MM.1S (cell line): ENCODE measurements at regions not wholly inside any gene's neighbourhood (a gene's known extent, or its start where the extent isn't known, plus 50 kb on each side); places are given as distances from the start of the nearest gene placed in this dataset.

Experiments used
- DNase-seq: peaks from one replicate; pipeline ENCODE4 v3.0.0-alpha.2; 2015
- H2AFZ ChIP-seq: fragments of 300-600 bp; sonication (generic); 2 replicates; pipeline ENCODE4 v1.6.0; 2016; ENCODE audit warnings: antibody characterized with exemption, low read length
- H3F3A ChIP-seq: fragments of 300-600 bp; sonication (generic); 2 replicates; pipeline ENCODE4 v1.6.1; 2016; ENCODE audit warnings: mild to moderate bottlenecking, antibody characterized with exemption, low read length, moderate library complexity, mixed read lengths; ENCODE audit not compliant: insufficient read depth
- H3K27ac ChIP-seq: fragments of 300-600 bp; sonication (generic); 2 replicates; pipeline ENCODE4 v1.5.1; 2016; ENCODE audit warnings: mild to moderate bottlenecking, low read length
- H3K27me3 ChIP-seq: fragments of 300-600 bp; sonication (generic); replicated peaks from 2 replicates; pipeline ENCODE4 v1.6.0; 2016; ENCODE audit warnings: low read length; ENCODE audit not compliant: insufficient read depth
- H3K36me3 ChIP-seq: fragments of 300-600 bp; sonication (generic); replicated peaks from 2 replicates; pipeline ENCODE4 v1.6.1; 2016; ENCODE audit warnings: mild to moderate bottlenecking, low read length, mixed read lengths; ENCODE audit not compliant: insufficient read depth
- H3K4me1 ChIP-seq: fragments of 300-600 bp; sonication (generic); 2 replicates; pipeline ENCODE4 v1.6.1; 2016; ENCODE audit warnings: low read length, mixed read lengths
- H3K4me2 ChIP-seq: fragments of 300-600 bp; sonication (generic); 2 replicates; pipeline ENCODE4 v1.6.0; 2016; ENCODE audit warnings: low read depth, low read length
- H3K4me3 ChIP-seq: fragments of 300-600 bp; sonication (generic); 2 replicates; pipeline ENCODE4 v1.5.1; 2016; ENCODE audit warnings: low read length, mixed read lengths
- H3K79me2 ChIP-seq: fragments of 300-600 bp; sonication (generic); 2 replicates; pipeline ENCODE4 v1.6.1; 2016; ENCODE audit warnings: mixed run types, low read length, mixed read lengths
- H3K9ac ChIP-seq: fragments of 300-600 bp; sonication (generic); 2 replicates; pipeline ENCODE4 v1.6.1; 2016; ENCODE audit warnings: low read length, mixed read lengths
- H3K9me2 ChIP-seq: fragments of 300-600 bp; sonication (generic); replicated peaks from 2 replicates; pipeline ENCODE4 v1.6.1; 2016; ENCODE audit warnings: mild to moderate bottlenecking, low read length, mixed read lengths; ENCODE audit not compliant: insufficient read depth
- H3K9me3 ChIP-seq: fragments of 300-600 bp; sonication (generic); replicated peaks from 2 replicates; pipeline ENCODE4 v1.6.1; 2016; ENCODE audit warnings: mild to moderate bottlenecking, low read length, mixed read lengths; ENCODE audit not compliant: insufficient read depth
- H4K20me1 ChIP-seq: fragments of 300-600 bp; sonication (generic); 2 replicates; pipeline ENCODE4 v1.6.1; 2016; ENCODE audit warnings: mild to moderate bottlenecking, low read length, moderate library complexity, mixed read lengths; ENCODE audit not compliant: insufficient read depth
- CTCF ChIP-seq: fragments of 300-600 bp; sonication (generic); IDR thresholded peaks from 2 replicates; pipeline ENCODE4 v1.5.1; 2016; ENCODE audit warnings: antibody characterized with exemption, low read length, mixed read lengths
- EZH2 ChIP-seq: fragments of 300-600 bp; sonication (generic); optimal IDR thresholded peaks from 2 replicates; pipeline ENCODE3; 2017; ENCODE audit warnings: low read depth, mild to moderate bottlenecking, antibody characterized with exemption, low read length, mixed read lengths
- EZH2phosphoT487 ChIP-seq: fragments of 300-600 bp; sonication (generic); IDR thresholded peaks from 2 replicates; pipeline ENCODE4 v1.6.1; 2018; ENCODE audit warnings: antibody characterized with exemption, low read length

- H3K27me3 ChIP-seq: no peaks in the 10 kb centered on the region
- H4K20me1 ChIP-seq: no peaks in the 10 kb centered on the region
- H3K79me2 ChIP-seq: no peaks in the 10 kb centered on the region
- no peak overlapping the region for H2AFZ ChIP-seq
- no peak overlapping the region for H3K9ac ChIP-seq
- no peaks in the 10 kb centered on the region for H3K4me1 ChIP-seq
- no peaks in the 10 kb centered on the region for H3K36me3 ChIP-seq
- H3K27ac ChIP-seq: no peak overlapping the region
- TF ChIP-seq CTCF (no peak), EZH2phosphoT487 (no peak), EZH2 (no peak)
- H3K4me2 ChIP-seq: no peak overlapping the region
- no peaks in the 10 kb centered on the region for H3K9me2 ChIP-seq
- H3K9me3 ChIP-seq: no peaks in the 10 kb centered on the region
- H3K4me3 ChIP-seq: no peak overlapping the region
- H3F3A ChIP-seq: no peaks in the 10 kb centered on the region
- no peak for DNase-seq
These were observed 229.1 kb downstream of the CBLN4 start for GRCh38 chr20:55776176-55776575.

- Histone ChIP-seq H3K4me2 (no peak overlapping the region), H3K9me2 (no peaks in the 10 kb centered on the region), H4K20me1 (no peaks in the 10 kb centered on the region), H3K79me2 (no peaks in the 10 kb centered on the region), H3K4me1 (no peaks in the 10 kb centered on the region), H3K36me3 (no peaks in the 10 kb centered on the region), H3K27ac (no peak overlapping the region), H2AFZ (no peak overlapping the region), H3K4me3 (no peak overlapping the region), H3K27me3 (no peaks in the 10 kb centered on the region), H3K9me3 (no peaks in the 10 kb centered on the region), H3F3A (no peaks in the 10 kb centered on the region), H3K9ac (no peak overlapping the region)
- no peak for TF ChIP-seq EZH2
- no peak for TF ChIP-seq EZH2phosphoT487
- TF ChIP-seq CTCF: no peak
- no peak for DNase-seq
These were observed 230.7 kb downstream of the CBLN4 start for GRCh38 chr20:55774628-55775027.

- H3K27me3 ChIP-seq: no peaks in the 10 kb centered on the region
- H2AFZ ChIP-seq: no peak overlapping the region
- no peaks in the 10 kb centered on the region for H3K9me3 ChIP-seq
- no peak overlapping the region for H3K27ac ChIP-seq
- H3K4me1 ChIP-seq: no peaks in the 10 kb centered on the region
- H3K9me2 ChIP-seq: no peaks in the 10 kb centered on the region
- H3K4me2 ChIP-seq: no peak overlapping the region
- no peak for DNase-seq
- H3K79me2 ChIP-seq: no peaks in the 10 kb centered on the region
- H3K9ac ChIP-seq: no peak overlapping the region
- H3K36me3 ChIP-seq: no peaks in the 10 kb centered on the region
- H3K4me3 ChIP-seq: no peak overlapping the region
- no peaks in the 10 kb centered on the region for H3F3A ChIP-seq
- H4K20me1 ChIP-seq: no peaks in the 10 kb centered on the region
- TF ChIP-seq EZH2phosphoT487: no peak
- TF ChIP-seq CTCF: no peak
- no peak for TF ChIP-seq EZH2
These were observed 243.5 kb downstream of the CBLN4 start for GRCh38 chr20:55761797-55762196.
